Ishikawa (cell line): ENCODE measurements at regions not wholly inside any gene's neighbourhood (a gene's known extent, or its start where the extent isn't known, plus 50 kb on each side); places are given as distances from the start of the nearest gene placed in this dataset.

Experiments used
- CEBPB ChIP-seq: IDR thresholded peaks from 2 replicates; pipeline ENCODE4 v1.6.1; 2012
- CREB1 ChIP-seq: IDR thresholded peaks from 2 replicates; pipeline ENCODE4 v1.6.1; 2012; ENCODE audit warnings: low read depth
- EGR1 ChIP-seq: IDR thresholded peaks from 2 replicates; pipeline ENCODE4 v1.6.1; 2012
- EP300 ChIP-seq: IDR thresholded peaks from 2 replicates; pipeline ENCODE4 v1.6.1; 2012; ENCODE audit warnings: borderline replicate concordance
- FOXM1 ChIP-seq: IDR thresholded peaks from 2 replicates; pipeline ENCODE4 v1.6.1; 2012; ENCODE audit warnings: low read depth, borderline replicate concordance
- MAX ChIP-seq: IDR thresholded peaks from 2 replicates; pipeline ENCODE4 v1.6.1; 2012
- NFIC ChIP-seq: IDR thresholded peaks from 2 replicates; pipeline ENCODE4 v1.6.1; 2012
- RAD21 ChIP-seq: IDR thresholded peaks from 2 replicates; pipeline ENCODE4 v1.6.1; 2012; ENCODE audit warnings: low read depth
- REST ChIP-seq: IDR thresholded peaks from 2 replicates; pipeline ENCODE4 v1.6.1; 2012; ENCODE audit warnings: low read depth, mild to moderate bottlenecking
- TAF1 ChIP-seq: IDR thresholded peaks from 2 replicates; pipeline ENCODE4 v1.6.1; 2012; ENCODE audit warnings: low read depth, mild to moderate bottlenecking
- TCF12 ChIP-seq: IDR thresholded peaks from 2 replicates; pipeline ENCODE4 v1.6.1; 2012; ENCODE audit warnings: low read depth
- TEAD4 ChIP-seq: IDR thresholded peaks from 2 replicates; pipeline ENCODE4 v1.6.1; 2012
- YY1 ChIP-seq: IDR thresholded peaks from 2 replicates; pipeline ENCODE4 v1.6.1; 2012; ENCODE audit warnings: low read depth
- ZBTB7A ChIP-seq: IDR thresholded peaks from 2 replicates; pipeline ENCODE4 v1.6.1; 2012; ENCODE audit warnings: low read depth
- TF ChIP-seq, protein P1 (sequence below): IDR thresholded peaks from 2 replicates; pipeline ENCODE4 v1.6.1; 2012

- no peak for TF ChIP-seq TEAD4
- no peak for TF ChIP-seq RAD21
- no peak for TF ChIP-seq CREB1
- no peak for TF ChIP-seq FOXM1
- TF ChIP-seq REST, result no peak
- no peak for TF ChIP-seq YY1
- TF ChIP-seq NFIC, result no peak
- TF ChIP-seq MAX, result no peak
- no peak for TF ChIP-seq CEBPB
- TF ChIP-seq, protein P1, sequence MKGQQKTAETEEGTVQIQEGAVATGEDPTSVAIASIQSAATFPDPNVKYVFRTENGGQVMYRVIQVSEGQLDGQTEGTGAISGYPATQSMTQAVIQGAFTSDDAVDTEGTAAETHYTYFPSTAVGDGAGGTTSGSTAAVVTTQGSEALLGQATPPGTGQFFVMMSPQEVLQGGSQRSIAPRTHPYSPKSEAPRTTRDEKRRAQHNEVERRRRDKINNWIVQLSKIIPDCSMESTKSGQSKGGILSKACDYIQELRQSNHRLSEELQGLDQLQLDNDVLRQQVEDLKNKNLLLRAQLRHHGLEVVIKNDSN, result no peak
- no peak for TF ChIP-seq EP300
- TF ChIP-seq ZBTB7A, result no peak
- TF ChIP-seq TAF1, result no peak
- no peak for TF ChIP-seq EGR1
- no peak for TF ChIP-seq TCF12
These were observed 660.6 kb downstream of the NYAP2 start for GRCh38 chr2:226059961-226060627.

DNA sequence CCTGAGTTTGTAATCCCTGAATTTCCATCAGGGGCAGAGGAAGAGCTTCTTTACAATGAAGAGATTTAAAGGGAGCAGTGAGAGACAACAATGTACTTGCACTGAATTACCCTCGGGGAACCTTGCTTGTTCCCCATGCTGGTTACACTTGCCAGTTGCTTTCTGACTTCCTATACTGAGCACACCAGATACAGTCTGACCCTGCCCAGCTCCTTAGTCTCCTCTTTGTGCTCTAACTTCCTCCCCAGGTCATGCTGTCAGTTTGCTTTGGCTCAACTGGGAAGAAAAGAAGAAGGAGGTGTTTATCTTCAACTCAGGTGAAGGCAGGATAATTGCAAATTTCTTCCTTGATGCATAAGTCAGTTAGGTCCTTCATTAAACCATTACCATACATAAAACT, 658.4 kb downstream of the NYAP2 start:
- TF ChIP-seq, protein P1, result no peak
- TF ChIP-seq CEBPB (no peak), CREB1 (no peak), RAD21 (no peak), EGR1 (no peak), TCF12 (no peak), NFIC (no peak), MAX (no peak), YY1 (no peak), TAF1 (no peak), ZBTB7A (no peak), FOXM1 (no peak), TEAD4 (no peak), EP300 (no peak), REST (no peak)

- TF ChIP-seq TCF12 (no peak), RAD21 (no peak), MAX (no peak), TEAD4 (no peak), EP300 (no peak), CREB1 (no peak), YY1 (no peak), REST (no peak), CEBPB (no peak), NFIC (no peak), ZBTB7A (no peak), EGR1 (no peak)
- TF ChIP-seq, protein P1, result no peak
These were observed 657.9 kb downstream of the NYAP2 start for GRCh38 chr2:226057365-226057764.
